H9 (cell line): ENCODE measurements at regions not wholly inside any gene's neighbourhood (a gene's known extent, or its start where the extent isn't known, plus 50 kb on each side); places are given as distances from the start of the nearest gene placed in this dataset.

Experiments used
- DNase-seq: peaks from one replicate; pipeline ENCODE4 v3.0.0-alpha.2; 2017
- H2AFZ ChIP-seq: one replicate; pipeline ENCODE4 v1.6.1; 2013; ENCODE audit warnings: mild to moderate bottlenecking, low read length, control low read depth, moderate library complexity
- H2AK5ac ChIP-seq: 2 replicates; pipeline ENCODE4 v1.6.1; 2013; ENCODE audit warnings: low read length, control low read depth, mixed read lengths; ENCODE audit not compliant: insufficient read length
- H2BK120ac ChIP-seq: one replicate; pipeline ENCODE4 v1.6.1; 2013; ENCODE audit warnings: low read depth, mild to moderate bottlenecking, low read length, control low read depth, inconsistent platforms; ENCODE audit not compliant: poor library complexity, severe bottlenecking
- H2BK12ac ChIP-seq: 2 replicates; pipeline ENCODE4 v1.6.1; 2013; ENCODE audit warnings: low read length, control low read depth, mixed read lengths, low read depth; ENCODE audit not compliant: insufficient read length
- H2BK15ac ChIP-seq: 2 replicates; pipeline ENCODE4 v1.6.1; 2013; ENCODE audit warnings: low read depth, low read length, control low read depth
- H2BK20ac ChIP-seq: one replicate; pipeline ENCODE4 v1.6.1; 2013; ENCODE audit warnings: low read depth, mild to moderate bottlenecking, low read length, control low read depth, inconsistent platforms; ENCODE audit not compliant: poor library complexity, severe bottlenecking
- H2BK5ac ChIP-seq: 2 replicates; pipeline ENCODE4 v1.6.1; 2013; ENCODE audit warnings: low read length, control low read depth, mixed read lengths; ENCODE audit not compliant: insufficient read length
- H3K14ac ChIP-seq: 2 replicates; pipeline ENCODE4 v1.6.1; 2013; ENCODE audit warnings: low read length, control low read depth; ENCODE audit not compliant: insufficient read depth
- H3K18ac ChIP-seq: 2 replicates; pipeline ENCODE4 v1.6.1; 2013; ENCODE audit warnings: low read depth, mild to moderate bottlenecking, mixed read lengths, low read length, control low read depth; ENCODE audit not compliant: insufficient read length
- H3K23ac ChIP-seq: 2 replicates; pipeline ENCODE4 v1.6.1; 2013; ENCODE audit warnings: low read length, control low read depth, mixed read lengths, low read depth; ENCODE audit not compliant: insufficient read length
- H3K23me2 ChIP-seq: 2 replicates; pipeline ENCODE4 v1.6.1; 2013; ENCODE audit warnings: low read depth, mild to moderate bottlenecking, mixed read lengths, low read length, control low read depth; ENCODE audit not compliant: insufficient read length, poor library complexity, severe bottlenecking
- H3K27ac ChIP-seq: 2 replicates; pipeline ENCODE4 v1.5.1; 2013; ENCODE audit warnings: low read length, control low read depth, mixed read lengths, low read depth; ENCODE audit not compliant: insufficient read length
- H3K27me3 ChIP-seq: 2 replicates; pipeline ENCODE4 v1.6.1; 2013; ENCODE audit warnings: low read length, control low read depth, inconsistent platforms; ENCODE audit not compliant: insufficient read depth
- H3K4ac ChIP-seq: 2 replicates; pipeline ENCODE4 v1.6.1; 2013; ENCODE audit warnings: low read depth, mild to moderate bottlenecking, control low read depth, inconsistent platforms, low read length, moderate library complexity
- H3K4me1 ChIP-seq: 2 replicates; pipeline ENCODE4 v1.6.1; 2013; ENCODE audit warnings: low read length, control low read depth, inconsistent platforms; ENCODE audit not compliant: insufficient read depth
- H3K4me2 ChIP-seq: 2 replicates; pipeline ENCODE4 v1.6.1; 2013; ENCODE audit warnings: low read length, control low read depth, mixed read lengths; ENCODE audit not compliant: insufficient read length, insufficient read depth
- H3K56ac ChIP-seq: 2 replicates; pipeline ENCODE4 v1.6.1; 2013; ENCODE audit warnings: low read depth, mild to moderate bottlenecking, mixed read lengths, low read length, control low read depth; ENCODE audit not compliant: insufficient read length
- H3K79me1 ChIP-seq: 2 replicates; pipeline ENCODE4 v1.6.1; 2013; ENCODE audit warnings: low read depth, mild to moderate bottlenecking, moderate library complexity, low read length, control low read depth, inconsistent platforms; ENCODE audit not compliant: insufficient read depth, poor library complexity, severe bottlenecking
- H3K79me2 ChIP-seq: 2 replicates; pipeline ENCODE4 v1.6.1; 2013; ENCODE audit warnings: low read length, control low read depth, inconsistent platforms; ENCODE audit not compliant: insufficient read depth
- H3K9ac ChIP-seq: 2 replicates; pipeline ENCODE4 v1.6.1; 2013; ENCODE audit warnings: low read length, control low read depth, mixed read lengths; ENCODE audit not compliant: insufficient read length; ENCODE audit errors: extremely low read depth
- H3K9me3 ChIP-seq: one replicate; pipeline ENCODE4 v1.6.1; 2013; ENCODE audit warnings: low read depth, low read length, inconsistent platforms; ENCODE audit not compliant: control insufficient read depth
- H3T11ph ChIP-seq: one replicate; pipeline ENCODE4 v1.6.1; 2013; ENCODE audit warnings: mild to moderate bottlenecking, low read length, control low read depth, inconsistent platforms
- H4K20me1 ChIP-seq: one replicate; pipeline ENCODE4 v1.6.1; 2013; ENCODE audit not compliant: control insufficient read depth, insufficient read length, insufficient read depth
- H4K5ac ChIP-seq: 2 replicates; pipeline ENCODE4 v1.6.1; 2013; ENCODE audit warnings: low read depth, mild to moderate bottlenecking, mixed read lengths, low read length, control low read depth; ENCODE audit not compliant: insufficient read length
- H4K8ac ChIP-seq: replicated peaks from 2 replicates; pipeline ENCODE4 v1.6.1; 2013; ENCODE audit warnings: low read length, control low read depth, mixed read lengths, low read depth; ENCODE audit not compliant: insufficient read length
- H4K91ac ChIP-seq: 2 replicates; pipeline ENCODE4 v1.6.1; 2013; ENCODE audit warnings: low read depth, mild to moderate bottlenecking, moderate library complexity, mixed read lengths, low read length, control low read depth; ENCODE audit not compliant: insufficient read length
- H3K27ac Mint-ChIP-seq, 3 experiments: 2 replicates in 2 of 3; 3 replicates in 1 of 3; pipeline ENCODE4 v1.8.0; 2020 to 2021; ENCODE audit warnings: mixed read lengths in 3 of 3, mild to moderate bottlenecking in 1 of 3, moderate library complexity in 1 of 3
- H3K27me3 Mint-ChIP-seq: 2 replicates; pipeline ENCODE4 v1.8.0; 2021; ENCODE audit warnings: low read depth, mild to moderate bottlenecking, moderate library complexity, mixed read lengths
- H3K36me3 Mint-ChIP-seq, 3 experiments: 2 replicates in 2 of 3; 3 replicates in 1 of 3; pipeline ENCODE4 v1.8.0; 2020 to 2021; ENCODE audit warnings: low read depth in 3 of 3, mixed read lengths in 3 of 3; ENCODE audit not compliant: insufficient read depth in 1 of 3
- H3K4me1 Mint-ChIP-seq, 2 experiments: 2 replicates each; pipeline ENCODE4 v1.8.0; 2020; ENCODE audit warnings: mixed read lengths in 2 of 2
- H3K4me3 Mint-ChIP-seq, 2 experiments: 2 replicates in 1 of 2; 3 replicates in 1 of 2; pipeline ENCODE4 v1.8.0; 2020 to 2021; ENCODE audit warnings: mild to moderate bottlenecking in 2 of 2, mixed read lengths in 2 of 2, moderate library complexity in 1 of 2
- H3K9me3 Mint-ChIP-seq, 2 experiments: 2 replicates in 1 of 2; 3 replicates in 1 of 2; pipeline ENCODE4 v1.8.0; 2020; ENCODE audit warnings: mild to moderate bottlenecking in 2 of 2, mixed read lengths in 2 of 2, moderate library complexity in 1 of 2
- WGBS: extraction: QIAGEN DNeasy Blood & Tissue Kit; methylation state at CpG from one replicate; pipeline ENCODE4 v1.1.7; 2013; ENCODE audit warnings: missing lambda C conversion rate, low lambda C conversion rate, mixed read lengths; ENCODE audit not compliant: insufficient read length; ENCODE audit errors: extremely low coverage; 5-methylcytosine and 5-hydroxymethylcytosine counted together
- TF ChIP-seq, protein P1 (sequence below): fragments of 200-600 bp; sonication (generic); conservative IDR thresholded peaks from 3 replicates; pipeline ENCODE4 v1.8.0; 2021; ENCODE audit warnings: antibody characterized with exemption, mild to moderate bottlenecking

DNA sequence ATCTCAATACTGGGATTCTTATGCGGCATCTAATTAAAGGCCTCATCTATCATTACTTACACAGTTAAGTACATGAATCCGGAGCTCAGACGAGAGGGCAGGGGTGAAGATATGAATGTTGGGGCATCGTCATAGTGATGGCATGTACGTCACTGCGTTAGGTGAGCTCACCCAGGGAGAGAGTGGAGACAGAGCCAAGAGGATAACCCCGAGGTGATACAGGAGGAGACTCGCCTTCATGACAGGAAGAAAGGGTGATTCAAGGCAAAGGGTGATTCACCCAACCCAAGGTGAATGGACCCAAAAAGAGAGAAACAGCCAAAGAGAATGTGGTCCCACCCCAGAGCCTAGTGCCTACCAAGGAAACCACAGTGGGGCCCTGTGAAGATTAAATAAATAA, 132.9 kb upstream of the BLID start:
- Histone ChIP-seq H3K4me1 (no peaks in the 10 kb centered on the region; the same call in 1 of the 2 replicates), H2AFZ (no peak overlapping the region)

More for the DNA sequence above, 132.9 kb upstream of the BLID start:
- Histone ChIP-seq H3K56ac (no peak overlapping the region), H3T11ph (no peak overlapping the region), H3K79me2 (no peaks in the 10 kb centered on the region), H2BK5ac (no peak overlapping the region), H3K14ac (no peak overlapping the region), H2BK12ac (no peak overlapping the region), H3K9me3 (no peaks in the 10 kb centered on the region), H3K79me1 (no peaks in the 10 kb centered on the region), H4K20me1 (no peaks in the 10 kb centered on the region), H3K9ac (no peak overlapping the region), H3K27ac (no peak overlapping the region), H2AK5ac (no peak overlapping the region), H4K91ac (no peak overlapping the region), H2BK15ac (no peak overlapping the region), H2BK20ac (no peak overlapping the region), H3K27me3 (no peaks in the 10 kb centered on the region), H3K23ac (no peak overlapping the region), H3K18ac (no peak overlapping the region), H2BK120ac (no peak overlapping the region), H4K8ac (no peak overlapping the region), H3K4ac (no peak overlapping the region), H4K5ac (no peak overlapping the region), H3K23me2 (no peaks in the 10 kb centered on the region), H3K4me2 (no peak overlapping the region)
- Mint-ChIP-seq H3K27ac (no peak overlapping the region), H3K36me3 (no peaks in the 10 kb centered on the region), H3K4me1 (peaks cover 11 to 19% of the 10 kb centered on the region in 2 experiments), H3K9me3 (no peaks in the 10 kb centered on the region), H3K27me3 (peaks cover 12% of the 10 kb centered on the region), H3K4me3 (no peak overlapping the region)
- DNase-seq: no peak
- TF ChIP-seq, protein P1, sequence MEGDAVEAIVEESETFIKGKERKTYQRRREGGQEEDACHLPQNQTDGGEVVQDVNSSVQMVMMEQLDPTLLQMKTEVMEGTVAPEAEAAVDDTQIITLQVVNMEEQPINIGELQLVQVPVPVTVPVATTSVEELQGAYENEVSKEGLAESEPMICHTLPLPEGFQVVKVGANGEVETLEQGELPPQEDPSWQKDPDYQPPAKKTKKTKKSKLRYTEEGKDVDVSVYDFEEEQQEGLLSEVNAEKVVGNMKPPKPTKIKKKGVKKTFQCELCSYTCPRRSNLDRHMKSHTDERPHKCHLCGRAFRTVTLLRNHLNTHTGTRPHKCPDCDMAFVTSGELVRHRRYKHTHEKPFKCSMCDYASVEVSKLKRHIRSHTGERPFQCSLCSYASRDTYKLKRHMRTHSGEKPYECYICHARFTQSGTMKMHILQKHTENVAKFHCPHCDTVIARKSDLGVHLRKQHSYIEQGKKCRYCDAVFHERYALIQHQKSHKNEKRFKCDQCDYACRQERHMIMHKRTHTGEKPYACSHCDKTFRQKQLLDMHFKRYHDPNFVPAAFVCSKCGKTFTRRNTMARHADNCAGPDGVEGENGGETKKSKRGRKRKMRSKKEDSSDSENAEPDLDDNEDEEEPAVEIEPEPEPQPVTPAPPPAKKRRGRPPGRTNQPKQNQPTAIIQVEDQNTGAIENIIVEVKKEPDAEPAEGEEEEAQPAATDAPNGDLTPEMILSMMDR: no peak
- WGBS: no CpG with 5 or more reads among the region's 8 CpGs
